Erythroblast (primary cell): ENCODE measurements at regions not wholly inside any gene's neighbourhood (a gene's known extent, or its start where the extent isn't known, plus 50 kb on each side); places are given as distances from the start of the nearest gene placed in this dataset.

ENCODE experiments used
- DNase-seq, 2 experiments: peaks; one replicate each; lab custom pipeline; 2025; lab: John Stamatoyannopoulos, UW
- GATA1 ChIP-seq: IDR thresholded peaks from 2 replicates; pipeline ENCODE4 v1.6.1; 2011; ENCODE audit warnings: low read depth, mild to moderate bottlenecking, control low read depth, low read length, moderate library complexity
- POLR2A ChIP-seq: IDR thresholded peaks from 2 replicates; pipeline ENCODE4 v1.6.1; 2011; ENCODE audit warnings: mild to moderate bottlenecking, low read length

DNA sequence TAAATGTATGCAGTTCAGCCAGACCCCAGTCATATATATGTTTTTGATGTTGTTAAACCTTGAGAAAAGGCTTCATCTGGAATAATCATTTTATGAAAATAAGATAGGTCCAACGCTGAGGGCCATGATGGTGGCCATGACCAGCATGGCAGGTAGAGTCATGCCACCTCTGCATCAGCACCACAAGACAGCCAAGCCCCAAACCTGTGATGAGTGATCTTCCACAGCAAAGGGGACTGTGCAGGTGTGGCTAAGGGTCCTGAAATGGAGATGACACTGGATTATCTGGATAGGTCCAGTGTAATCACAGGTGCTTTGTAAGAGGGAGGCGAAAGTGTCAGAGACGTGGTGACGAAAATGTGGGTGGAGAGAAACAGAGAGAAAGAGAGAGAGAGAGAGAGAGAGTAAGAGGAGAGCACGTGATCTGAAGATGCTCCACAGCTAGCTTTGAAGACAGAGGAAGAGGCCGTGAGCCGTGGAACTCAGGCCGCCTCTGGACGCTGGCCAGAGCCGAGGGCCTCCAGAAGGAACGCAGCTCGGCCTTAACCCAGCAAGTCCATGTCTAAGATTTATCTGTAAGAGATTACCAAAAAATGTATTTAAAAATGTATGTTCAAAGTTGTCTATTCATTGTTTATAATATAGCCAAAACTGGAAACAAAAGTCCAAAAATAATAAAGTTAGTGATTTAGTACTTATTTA is 304.4 kb upstream of the SHH start:
- DNase-seq = no peak

DNA sequence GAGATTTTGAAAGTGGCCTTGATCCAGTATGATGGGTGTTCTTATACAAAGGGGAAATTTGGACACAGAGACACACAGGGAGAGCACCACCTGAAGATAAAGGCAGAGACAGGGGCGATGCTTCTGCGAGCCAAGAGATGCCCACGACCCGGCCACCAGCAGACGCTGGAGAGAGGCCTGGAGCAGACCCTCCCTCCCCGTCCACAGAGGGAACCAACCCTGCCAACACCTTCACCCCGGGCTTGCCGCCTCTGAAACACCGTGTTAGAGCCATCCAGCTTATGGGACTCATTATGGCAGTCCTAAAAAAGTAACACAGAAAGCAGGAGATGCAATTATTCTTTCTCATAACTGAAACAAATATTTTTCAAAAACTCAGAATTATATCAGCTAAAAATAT is 303.3 kb upstream of the SHH start:
- TF ChIP-seq POLR2A = no peak
- no peak for TF ChIP-seq GATA1
- DNase-seq = no peak

More for the DNA sequence above, 304.4 kb upstream of the SHH start:
- no peak for TF ChIP-seq GATA1
- no peak for TF ChIP-seq POLR2A

DNA sequence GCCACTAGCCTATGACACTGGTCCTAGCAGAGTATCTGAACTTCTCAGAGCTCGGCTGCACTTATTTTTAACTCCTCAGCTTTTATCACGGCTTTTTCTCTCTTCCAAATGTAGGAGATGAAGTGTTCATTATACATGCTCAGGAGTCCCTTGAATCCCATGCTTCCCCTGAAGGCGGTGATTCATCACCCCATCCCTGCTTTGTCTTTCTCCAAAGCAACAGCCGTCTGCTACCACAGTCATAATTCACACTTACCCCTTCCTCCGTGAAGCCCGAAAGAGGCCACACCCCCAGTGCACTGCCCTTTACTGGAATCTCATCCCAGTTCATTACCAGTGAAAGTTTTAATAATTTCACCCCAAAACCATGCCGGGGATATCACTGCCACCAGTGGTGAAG is 301.5 kb upstream of the SHH start:
- DNase-seq = no peak
- TF ChIP-seq POLR2A = no peak
- TF ChIP-seq GATA1 = no peak

DNA sequence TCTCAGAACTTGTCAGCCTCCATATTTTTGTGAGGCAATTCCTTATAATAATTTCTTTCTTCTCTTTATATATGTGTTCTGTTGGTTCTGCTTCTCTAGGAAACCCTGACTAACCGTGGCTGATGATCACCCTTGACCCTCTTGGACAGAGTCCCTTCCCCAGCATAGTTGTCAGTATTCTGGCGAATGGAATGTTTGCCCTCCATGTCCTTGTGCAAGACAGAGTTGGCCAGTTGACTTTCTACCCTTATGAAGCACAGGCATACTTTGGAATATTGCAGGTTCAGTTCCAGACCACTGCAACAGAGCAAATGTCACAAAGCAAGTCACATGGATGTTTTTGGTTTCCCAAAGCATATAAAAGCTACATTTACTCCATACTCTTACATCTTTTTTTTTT is 297.7 kb upstream of the SHH start:
- DNase-seq = no peak
- TF ChIP-seq GATA1 (no peak), POLR2A (no peak)

DNA sequence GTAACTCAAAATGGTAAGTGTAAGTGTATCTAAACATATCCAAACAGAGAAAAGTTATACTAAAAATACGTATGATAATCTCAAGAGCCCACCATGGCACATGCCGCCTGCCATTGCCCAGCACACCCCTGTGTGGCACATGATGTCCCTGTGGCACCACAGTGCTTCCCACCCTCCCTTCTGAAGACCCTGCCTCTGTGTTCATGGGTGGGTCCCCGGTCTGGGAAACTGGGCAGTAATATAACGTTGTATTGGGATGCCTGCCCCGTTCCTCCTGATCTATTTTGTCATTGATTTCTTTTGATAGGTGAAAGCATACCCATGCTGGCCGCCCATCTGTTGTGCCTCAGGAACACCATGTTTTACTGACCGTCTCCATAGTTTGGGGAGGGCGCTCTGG is 296.8 kb upstream of the SHH start:
- TF ChIP-seq GATA1 = no peak
- TF ChIP-seq POLR2A = no peak
- DNase-seq = no peak

DNA sequence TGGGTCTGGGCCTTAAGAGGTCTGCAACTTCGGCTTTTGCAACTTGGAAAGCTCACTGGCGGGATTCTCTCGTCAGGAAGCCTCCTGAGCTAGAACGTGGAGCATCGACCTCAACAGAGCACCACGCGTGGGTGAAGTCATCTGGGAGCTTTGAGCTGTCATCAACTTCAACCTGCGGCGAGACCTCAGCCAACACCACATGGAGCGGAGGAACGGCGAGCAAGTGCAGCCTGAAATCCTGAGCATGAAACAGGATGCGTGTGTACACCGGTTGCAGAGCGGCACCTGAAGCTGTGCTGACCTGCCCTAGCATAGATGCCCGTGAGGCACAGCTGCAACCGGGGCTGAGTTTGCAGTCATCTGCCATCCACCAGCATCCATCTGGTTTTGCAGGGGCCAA is 295.7 kb upstream of the SHH start:
- no peak for TF ChIP-seq GATA1
- TF ChIP-seq POLR2A = no peak
- no peak for DNase-seq

DNA sequence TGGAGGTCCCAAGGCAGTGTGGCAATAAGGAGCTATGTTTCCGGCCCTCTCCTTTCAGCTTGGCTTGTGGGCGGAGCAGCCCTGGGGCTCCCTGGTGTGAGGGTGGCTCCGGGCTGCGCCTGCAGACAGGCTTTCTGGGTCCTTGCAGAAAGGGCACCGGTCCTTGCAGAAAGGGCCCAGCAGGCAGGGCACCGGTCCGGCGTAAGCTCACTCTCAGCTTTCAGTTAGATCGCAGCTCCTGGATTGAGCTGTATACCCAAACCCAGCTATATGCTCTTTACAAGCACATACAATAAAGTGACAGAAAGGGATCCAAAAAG is 293.8 kb upstream of the SHH start:
- TF ChIP-seq GATA1 (no peak), POLR2A (no peak)
- DNase-seq = no peak

DNA sequence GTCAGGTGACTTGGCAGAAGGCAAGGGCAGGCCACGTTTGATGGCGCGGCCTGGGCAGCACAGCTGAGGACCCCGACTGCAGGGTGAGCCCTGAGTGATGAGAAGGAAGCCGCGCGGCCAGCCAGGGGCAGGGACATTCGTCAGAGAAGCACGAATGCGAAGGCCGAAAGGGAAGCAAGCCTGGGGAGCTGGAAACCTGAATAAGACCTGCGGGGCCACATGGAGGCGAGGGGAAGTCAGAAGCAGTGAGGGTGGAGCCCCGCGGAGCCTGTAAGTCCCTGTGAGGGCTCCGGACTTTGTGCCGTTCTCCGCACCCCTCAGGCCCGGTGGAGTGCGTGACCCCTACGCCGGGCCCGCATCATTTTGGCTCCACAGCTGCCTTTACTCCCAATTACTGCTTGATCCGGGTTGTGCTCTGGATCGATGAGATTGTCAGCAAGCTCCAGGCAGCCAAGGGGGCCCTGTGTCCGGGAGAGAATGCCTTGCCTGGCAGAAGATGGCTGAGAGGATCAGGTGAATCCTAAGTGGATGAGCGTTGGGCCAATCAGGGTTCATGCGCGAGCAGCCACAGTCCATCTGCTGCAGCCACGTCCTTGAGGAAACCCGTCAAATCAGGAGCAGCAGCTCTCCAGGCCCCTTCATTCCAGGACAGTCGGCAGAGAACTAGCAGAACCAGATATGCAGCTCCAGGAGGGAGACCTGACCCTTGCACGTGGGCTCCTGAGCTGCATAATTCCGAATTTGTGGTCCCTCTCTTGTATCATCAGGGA is 293.3 kb upstream of the SHH start:
- no peak for TF ChIP-seq POLR2A
- no peak for TF ChIP-seq GATA1
- DNase-seq = no peak

DNA sequence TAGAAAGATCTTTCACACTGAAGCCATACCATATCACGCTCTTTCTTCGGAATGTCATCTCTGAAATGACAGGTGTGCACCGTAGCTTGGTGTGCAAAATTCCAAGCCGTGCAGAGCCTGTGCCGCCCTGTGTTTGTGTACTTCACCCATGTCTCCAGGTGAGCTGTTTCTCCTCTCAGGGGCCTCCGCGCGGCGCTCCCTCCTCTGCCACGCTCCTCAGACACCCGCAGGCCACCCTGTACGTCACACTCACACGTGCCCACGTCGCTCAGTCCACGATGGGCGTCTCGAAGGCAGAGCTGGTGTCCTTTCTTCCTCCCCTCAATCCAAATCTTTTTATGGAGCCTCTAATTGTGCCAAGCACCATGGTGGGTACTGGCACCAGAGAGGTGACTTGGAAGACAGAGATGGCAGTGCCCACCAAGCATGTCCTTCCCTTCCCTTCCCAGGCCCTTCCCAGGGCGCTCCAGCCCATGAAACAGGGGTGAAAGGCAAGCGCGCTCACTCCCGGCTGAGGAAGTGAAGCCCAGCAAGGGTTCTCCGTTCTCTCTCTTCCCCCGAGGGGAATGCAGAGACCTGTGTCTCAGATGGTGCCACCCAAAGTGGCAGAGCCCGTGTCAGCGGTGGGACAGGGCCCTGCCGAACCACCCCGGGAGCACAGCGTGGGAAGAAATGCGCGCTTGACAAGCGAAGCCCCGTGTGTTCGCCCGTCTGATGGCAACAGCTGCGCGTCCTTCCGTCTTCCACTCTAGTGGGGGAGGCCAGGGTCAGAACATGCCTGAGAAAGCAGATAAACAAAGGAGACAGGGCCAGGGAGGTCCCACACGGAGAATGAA is 292.5 kb upstream of the SHH start:
- no peak for DNase-seq
- TF ChIP-seq POLR2A (no peak), GATA1 (no peak)

DNA sequence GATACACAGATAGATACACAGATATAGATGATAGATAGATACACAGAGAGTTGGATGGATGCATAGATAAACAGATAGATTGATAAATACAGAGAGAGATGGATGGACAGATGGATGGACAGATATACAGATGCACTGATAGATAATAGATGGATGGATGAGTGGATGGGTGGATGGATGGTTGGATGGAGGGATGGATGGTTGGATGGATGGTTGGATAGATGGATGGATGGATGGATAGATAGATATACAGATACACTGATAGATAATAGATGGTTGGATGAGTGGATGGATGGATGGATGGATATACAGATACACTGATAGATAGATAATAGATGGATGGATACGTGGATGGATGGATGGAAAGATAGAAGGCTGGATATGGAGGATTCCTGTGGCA is 290.0 kb upstream of the SHH start:
- no peak for TF ChIP-seq POLR2A
- no peak for TF ChIP-seq GATA1
- no peak for DNase-seq

DNA sequence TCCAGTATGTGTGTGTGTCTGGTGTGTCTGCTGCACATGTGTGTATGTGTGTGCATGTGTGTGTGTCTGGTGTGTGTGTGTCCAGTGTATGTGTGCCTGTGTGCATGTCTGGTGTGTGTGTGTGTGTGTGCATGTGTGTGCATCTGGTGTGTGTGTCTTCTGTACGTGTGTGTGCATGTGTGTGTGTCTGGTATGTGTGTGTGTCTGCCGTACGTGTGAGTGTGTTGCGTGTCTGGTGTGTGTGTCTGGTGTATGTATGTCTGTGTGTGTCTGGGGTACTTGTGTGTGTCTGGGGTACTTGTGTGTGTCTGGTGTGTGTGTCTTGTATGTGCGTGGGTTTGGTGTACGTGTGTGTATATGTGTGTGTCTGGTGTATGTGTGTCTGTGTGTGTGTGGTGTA is 289.1 kb upstream of the SHH start:
- TF ChIP-seq POLR2A = no peak
- TF ChIP-seq GATA1 = no peak
- no peak for DNase-seq

DNA sequence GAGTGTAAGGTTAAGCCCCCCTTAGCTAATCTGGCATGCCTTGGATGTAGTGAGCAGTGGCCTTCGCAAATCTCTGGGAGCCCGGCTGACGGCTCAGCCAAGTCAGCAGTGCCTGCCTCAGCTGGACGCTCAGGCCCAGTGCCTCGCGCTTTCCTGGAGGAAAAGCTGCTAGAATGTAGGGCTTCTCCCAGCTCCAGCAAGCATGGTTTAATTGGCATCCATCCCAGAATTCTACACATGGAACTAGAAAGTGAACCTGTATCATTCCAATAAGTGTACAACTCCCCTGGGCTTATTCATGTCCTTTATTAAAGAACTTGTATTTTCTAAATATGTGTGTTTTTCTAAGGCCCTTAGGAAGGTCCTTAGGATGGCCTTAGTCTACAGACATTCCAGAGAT is 287.8 kb upstream of the SHH start:
- no peak for DNase-seq
- TF ChIP-seq POLR2A = no peak
- no peak for TF ChIP-seq GATA1

DNA sequence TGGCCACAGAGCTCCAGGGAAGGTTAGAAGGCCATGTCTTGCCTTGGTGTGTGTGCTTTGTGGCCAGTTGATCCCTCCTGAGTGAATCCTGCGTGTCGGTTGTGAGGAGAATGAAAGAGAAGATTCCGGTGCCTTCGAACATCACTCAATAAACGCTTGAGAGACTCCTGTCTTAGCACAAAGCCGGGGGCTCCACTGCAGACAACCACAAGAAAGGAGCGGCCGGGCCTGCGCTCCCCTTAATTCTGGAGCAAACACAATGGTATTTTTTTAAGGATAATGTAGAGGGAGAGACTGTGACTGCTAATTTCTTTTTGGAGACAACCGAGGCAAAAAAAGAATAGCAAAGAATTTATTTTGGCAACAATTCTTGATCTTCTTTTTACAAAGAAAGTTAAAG is 286.8 kb upstream of the SHH start:
- no peak for DNase-seq
- TF ChIP-seq POLR2A = no peak
- TF ChIP-seq GATA1 = no peak
